ENCODE measurements at regions not wholly inside any gene's neighbourhood (a gene's known extent, or its start where the extent isn't known, plus 50 kb on each side); places are given as distances from the start of the nearest gene placed in this dataset.
A peak's percentile ranks its signal among the peaks of the same experiment; 100 is the strongest.
"Not testable (repeated sequence)": the region's sequence is repeated elsewhere in the genome, so short reads cannot be mapped to it uniquely, and the experiment has no call there.

GRCh38 chr7:118843456-118843855 lies 619.0 kb downstream of the ANKRD7 start:
- no peak for DNase-seq

GRCh38 chr7:118844748-118845147 lies 620.2 kb downstream of the ANKRD7 start:
- DNase-seq, result no peak

DNA sequence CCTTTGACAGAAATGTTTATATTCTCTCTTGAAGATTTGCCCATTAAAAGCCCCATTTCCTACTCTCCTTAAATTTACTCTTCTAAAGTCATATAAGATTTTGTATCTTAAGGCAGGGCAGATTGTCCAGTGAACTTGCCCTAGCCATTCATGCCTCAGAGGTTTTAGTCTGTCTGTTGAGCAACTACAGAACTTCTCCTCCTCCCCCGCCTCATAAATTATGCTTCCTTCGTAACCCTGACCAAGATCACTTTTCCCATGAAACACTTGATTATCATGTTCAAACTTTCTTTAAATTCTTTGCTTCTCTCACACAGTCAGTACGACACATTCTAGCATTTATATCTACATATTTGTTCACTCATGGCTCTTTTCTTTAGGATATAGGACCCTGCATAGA lies 621.3 kb downstream of the ANKRD7 start:
- no peak for DNase-seq

- no peak for DNase-seq
Measured at GRCh38 chr7:118846977-118847376, 622.5 kb downstream of the ANKRD7 start.

GRCh38 chr7:118855290-118855689 lies 630.8 kb downstream of the ANKRD7 start:
- no peak for DNase-seq

- DNase-seq, result no peak
Measured at GRCh38 chr7:118858651-118859149, 634.2 kb downstream of the ANKRD7 start.

- no peak for DNase-seq
Measured at GRCh38 chr7:118861581-118861980, 637.1 kb downstream of the ANKRD7 start.

- DNase-seq, result no peak
Measured at GRCh38 chr7:118862740-118863139, 638.2 kb downstream of the ANKRD7 start.

DNA sequence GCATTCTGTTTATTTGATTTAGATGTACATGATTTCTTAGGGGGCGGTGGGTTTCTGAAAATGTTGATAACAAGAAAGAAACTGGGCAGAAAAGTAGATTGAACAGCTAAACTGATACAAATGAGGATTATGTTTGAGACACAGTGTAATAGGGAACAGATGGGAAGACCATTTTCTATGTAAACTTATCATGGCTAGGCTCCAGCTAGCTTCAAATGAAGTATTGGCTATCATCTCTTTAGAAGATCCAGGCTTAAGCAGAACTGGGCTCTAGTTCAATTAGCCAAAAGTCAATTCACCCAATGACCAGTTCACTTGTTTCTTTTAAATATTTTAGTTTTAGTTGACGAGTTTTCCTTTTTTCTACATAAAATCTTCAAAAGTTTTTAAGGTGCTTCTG lies 639.5 kb downstream of the ANKRD7 start:
- peak; percentile 72 for DNase-seq

DNA sequence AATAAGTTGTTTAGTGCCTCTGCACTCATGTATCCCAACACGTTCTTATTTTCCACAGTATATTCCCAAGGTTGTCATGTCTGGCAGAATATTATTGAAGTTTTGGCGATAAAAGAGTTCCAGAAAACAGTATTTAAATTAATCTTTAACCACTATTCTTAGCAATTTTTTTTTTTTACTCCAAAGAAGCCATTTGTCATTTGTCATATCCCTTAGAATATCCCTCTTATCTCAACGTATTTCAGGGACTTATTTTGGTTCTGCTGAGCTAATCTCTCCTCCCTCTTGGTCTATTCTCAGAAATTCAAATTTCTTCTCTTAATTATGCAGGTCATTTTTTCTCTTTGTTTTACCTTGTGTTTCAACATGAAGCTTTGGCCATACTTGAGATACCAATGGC lies 643.4 kb downstream of the ANKRD7 start:
- DNase-seq, result no peak

- DNase-seq, result not testable (repeated sequence)
Measured at GRCh38 chr7:118869141-118869540, 644.6 kb downstream of the ANKRD7 start.

- no peak for DNase-seq
Measured at GRCh38 chr7:118870187-118870586, 645.7 kb downstream of the ANKRD7 start.

DNA sequence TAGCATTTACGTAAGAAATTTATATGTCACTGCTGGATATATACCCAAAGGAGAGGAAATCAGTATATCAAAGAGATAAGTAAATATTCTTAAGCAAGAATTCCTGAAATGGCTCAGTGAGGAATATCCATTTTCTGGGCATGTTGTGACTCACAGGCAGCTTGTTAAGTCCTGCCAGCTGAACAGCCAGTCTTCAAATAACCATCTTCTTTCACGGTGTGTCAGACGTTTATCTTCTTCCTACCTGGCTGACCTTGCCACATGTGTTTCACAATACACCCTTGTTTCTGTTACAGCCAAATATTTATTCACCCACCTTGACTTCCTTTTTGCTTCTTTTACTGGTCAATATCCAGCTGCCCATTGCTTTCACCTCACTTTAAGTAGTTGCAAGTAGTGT lies 648.1 kb downstream of the ANKRD7 start:
- DNase-seq, result no peak

DNA sequence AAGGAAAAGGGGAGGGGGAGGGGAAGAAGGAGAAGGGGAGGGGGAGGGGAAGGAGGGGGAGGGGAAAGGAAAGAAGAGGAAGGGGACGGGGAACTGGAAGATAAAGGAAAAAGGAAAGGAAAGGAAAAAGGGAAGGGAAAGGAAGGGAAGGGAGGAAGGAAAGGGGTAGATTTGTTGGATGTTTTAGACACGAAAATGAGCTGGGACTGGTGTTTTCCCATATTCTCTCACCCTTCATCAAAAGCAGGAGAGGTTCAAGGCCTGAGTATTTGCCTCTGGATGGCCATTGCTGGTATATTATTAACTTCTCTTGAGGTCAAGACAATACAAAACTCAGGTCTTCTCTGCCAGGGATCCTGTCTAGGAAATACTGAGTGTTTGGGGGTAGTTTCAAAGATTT lies 652.7 kb downstream of the ANKRD7 start:
- DNase-seq, result no peak

GRCh38 chr7:118878336-118878735 lies 653.8 kb downstream of the ANKRD7 start:
- no peak for DNase-seq

DNA sequence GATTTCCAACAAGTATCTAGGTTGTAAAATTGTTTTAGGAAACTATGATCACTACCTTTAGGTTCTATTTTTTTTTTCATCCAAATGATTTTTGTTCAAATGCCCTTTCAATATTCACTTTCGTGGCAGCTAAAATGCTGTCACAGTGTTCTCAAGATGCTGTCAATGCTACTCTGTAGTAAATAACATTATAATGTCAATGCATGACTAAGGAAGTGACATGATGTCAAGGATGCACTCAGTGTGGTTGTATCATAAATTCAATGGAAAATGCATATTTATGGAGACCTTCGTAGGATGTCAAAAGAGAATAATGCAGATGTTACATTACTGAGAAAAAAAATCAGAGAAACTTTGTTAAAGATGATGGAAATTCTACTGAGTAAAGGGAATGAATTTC lies 673.8 kb downstream of the ANKRD7 start:
- no peak for DNase-seq

DNA sequence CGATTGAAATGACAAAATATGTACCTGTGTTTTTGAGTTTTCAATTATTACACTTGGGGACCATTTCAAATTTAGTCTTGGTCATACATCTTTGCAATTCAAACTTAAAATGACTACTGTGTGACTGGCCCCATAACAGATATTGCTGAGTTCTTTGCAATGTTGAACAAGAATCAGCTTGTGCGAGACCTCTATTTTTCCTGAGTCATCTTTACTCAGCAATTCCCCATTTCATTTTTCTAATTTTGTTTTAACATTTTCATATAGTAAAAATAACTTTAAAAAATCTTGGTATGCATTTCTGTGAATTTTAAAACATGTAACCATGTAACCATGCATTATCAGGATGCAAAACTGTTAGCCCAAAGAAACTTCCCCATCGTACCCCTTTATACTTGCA lies 678.1 kb downstream of the ANKRD7 start:
- DNase-seq, result no peak

DNA sequence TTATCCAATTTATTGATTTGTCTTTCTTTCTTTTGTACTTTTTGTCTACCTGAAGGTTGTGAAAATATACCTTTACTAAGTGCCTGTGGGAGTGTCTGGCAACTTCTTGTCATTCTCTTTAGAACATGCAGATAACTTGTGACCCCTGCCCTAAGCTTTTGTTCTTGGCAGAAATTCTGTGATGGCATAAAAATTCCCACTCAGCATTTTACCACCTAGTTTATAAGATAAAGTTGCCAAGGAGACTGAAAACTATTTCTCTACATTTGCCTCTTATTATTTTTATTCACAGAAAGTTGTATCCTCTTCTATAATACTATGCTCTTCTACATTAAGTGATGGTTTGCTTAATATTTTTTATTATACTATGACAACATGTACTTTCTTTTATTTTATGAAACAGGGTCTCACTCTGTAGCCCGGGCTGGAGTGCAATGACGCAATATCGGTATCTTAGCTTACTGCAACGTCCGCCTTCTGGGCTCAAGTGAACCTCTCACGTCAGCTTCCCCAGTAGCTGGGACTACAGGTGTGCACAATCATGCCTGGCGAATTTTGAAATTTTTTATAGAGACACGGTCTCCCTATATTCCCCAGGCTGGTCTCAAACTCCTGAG lies 683.5 kb downstream of the ANKRD7 start:
- no peak for DNase-seq

DNA sequence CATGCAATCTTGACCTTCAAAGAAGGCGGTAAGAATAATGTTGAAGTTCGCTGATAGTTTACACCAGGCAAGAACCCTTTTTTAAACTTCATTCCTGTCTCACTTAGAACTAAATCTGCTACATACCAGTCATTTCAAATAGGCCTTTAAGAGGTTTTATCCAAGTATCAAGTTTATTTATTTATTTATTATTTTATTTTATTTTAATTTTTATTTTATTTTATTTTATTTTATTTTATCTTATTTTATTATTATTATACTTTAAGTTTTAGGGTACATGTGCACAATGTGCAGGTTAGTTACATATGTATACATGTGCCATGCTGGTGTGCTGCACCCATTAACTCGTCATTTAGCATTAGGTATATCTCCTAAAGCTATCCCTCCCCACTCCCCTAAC lies 691.6 kb downstream of the ANKRD7 start:
- not testable (repeated sequence) for DNase-seq

DNA sequence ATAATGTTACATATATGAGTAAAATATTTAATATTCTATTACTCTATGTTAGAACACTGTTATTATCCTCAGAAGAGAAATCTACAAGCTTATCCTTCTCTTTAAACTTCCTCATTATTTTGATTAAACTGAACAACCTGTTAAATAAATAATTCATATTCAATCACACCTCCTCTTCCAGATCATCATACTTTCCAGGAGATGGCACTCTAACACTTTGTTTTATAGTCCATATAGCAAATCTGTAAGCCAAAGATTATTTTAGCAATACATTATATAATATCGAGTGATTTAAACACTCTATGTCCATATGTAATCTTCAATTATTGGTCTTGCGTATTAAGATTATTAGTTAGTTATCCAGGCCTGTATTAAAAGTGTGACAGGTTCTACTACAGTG lies 694.1 kb downstream of the ANKRD7 start:
- DNase-seq, result peak; percentile 21

DNA sequence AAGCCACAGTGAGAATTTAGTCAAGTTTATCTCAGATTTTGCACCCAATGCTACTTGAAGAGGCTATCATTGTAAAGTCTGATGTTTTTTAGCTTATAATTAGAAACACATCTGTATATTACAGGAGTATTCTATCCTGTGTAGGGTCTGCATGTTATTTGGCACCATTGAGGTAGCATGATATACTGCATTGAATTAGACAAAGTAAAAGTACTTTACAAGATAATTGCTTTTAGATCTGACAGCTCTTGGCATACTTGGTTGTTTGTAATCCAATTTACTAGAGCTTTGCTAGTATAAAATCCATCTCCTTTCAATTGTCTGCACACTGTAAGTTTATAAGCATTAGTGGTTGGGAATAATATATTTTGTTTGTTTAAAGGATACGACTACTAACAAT lies 714.3 kb downstream of the ANKRD7 start:
- DNase-seq, result no peak

DNA sequence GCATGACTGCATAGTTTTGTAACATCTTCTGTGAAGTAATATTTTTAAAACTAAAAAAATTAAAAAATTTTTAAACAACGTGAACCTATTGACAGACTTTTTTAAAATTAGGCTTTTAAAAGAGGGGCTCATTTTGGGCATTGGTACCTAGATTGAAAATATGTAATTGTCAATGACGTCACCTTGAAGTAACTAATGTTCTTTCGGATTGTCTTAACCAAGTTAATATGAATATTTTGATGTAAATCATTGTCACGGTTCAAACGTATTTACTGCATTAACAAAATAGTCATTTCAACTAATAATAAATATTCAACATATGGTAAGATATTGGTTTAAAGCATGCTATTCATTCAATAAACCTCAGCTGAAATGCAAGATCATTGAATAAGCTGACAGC lies 719.8 kb downstream of the ANKRD7 start:
- DNase-seq, result no peak

DNA sequence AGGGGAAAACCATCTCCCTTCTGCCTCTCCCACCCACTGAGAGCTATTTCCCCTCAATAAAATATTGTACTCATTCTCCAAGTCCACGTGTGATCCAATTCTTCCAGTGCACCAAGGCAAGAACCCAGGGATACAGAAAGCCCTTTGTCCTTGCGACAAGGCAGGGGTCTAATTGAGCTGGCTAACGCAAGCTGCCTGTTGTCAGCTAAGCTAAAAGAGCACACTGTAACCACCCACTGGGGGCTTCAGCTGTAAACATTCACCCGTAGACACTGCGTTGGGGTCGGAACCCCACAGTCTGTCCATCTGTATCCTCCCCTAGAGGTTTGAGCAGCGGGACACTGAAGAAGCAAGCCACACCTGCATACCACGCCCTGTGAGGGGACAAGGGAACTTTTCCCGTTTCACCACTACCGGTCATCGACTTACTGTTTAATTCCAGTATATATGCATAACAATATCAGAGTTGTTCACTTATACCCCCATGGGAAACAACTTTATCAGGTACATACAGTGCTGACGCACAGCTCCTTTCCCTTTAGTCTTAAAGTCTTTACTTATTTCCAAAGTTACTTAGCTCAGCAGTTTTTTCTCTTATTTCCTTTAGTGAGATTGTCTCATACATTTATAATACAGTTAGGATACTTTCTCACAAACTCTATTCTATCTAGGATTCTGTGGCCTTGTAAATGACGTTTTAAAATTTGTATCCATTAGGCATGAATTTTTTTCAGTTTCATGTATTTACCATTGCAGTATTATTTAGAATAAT lies 721.6 kb downstream of the ANKRD7 start:
- no peak for DNase-seq

- no peak for DNase-seq
Measured at GRCh38 chr7:118948508-118948907, 724.0 kb downstream of the ANKRD7 start.

GRCh38 chr7:118949031-118949430 lies 724.5 kb downstream of the ANKRD7 start:
- DNase-seq, result no peak
